HL-60 (cell line): ENCODE measurements at regions not wholly inside any gene's neighbourhood (a gene's known extent, or its start where the extent isn't known, plus 50 kb on each side); places are given as distances from the start of the nearest gene placed in this dataset.

Experiments used
- CTCF ChIP-seq: IDR thresholded peaks from one replicate; pipeline ENCODE4 v1.5.1; 2011; ENCODE audit warnings: low read length, control low read depth, inconsistent platforms; ENCODE audit not compliant: insufficient read depth
- GABPA ChIP-seq: IDR thresholded peaks from 2 replicates; pipeline ENCODE4 v1.6.1; 2012; ENCODE audit warnings: low read depth
- POLR2AphosphoS5 ChIP-seq: IDR thresholded peaks from 2 replicates; pipeline ENCODE4 v1.6.1; 2012; ENCODE audit warnings: low read depth

- no peak for TF ChIP-seq CTCF
- TF ChIP-seq GABPA: no peak
- TF ChIP-seq POLR2AphosphoS5: no peak
These were observed 663.2 kb upstream of the ZNF385D start for GRCh38 chr3:22414239-22414638.
